ENCODE measurements at regions not wholly inside any gene's neighbourhood (a gene's known extent, or its start where the extent isn't known, plus 50 kb on each side); places are given as distances from the start of the nearest gene placed in this dataset.

DNA sequence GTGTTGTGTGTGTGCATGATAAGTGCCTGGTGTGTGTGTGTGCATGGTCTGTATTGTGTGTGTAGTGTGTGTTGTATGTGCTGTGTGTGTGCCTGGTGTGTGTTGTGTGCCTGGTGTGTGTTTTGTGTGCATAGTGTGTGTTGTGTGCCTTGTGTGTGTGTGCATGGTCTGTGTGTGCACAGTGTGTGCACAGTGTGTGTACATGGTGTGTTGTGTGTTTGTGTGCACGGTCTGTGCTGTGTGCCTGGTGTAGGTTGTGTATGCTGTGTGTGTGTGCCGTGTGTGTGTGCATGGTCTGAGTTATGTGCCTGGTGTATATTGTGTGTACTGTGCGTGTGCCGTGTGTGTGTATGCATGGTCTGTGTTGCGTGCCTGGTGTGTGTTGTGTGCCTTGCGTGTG lies 403.0 kb upstream of the RNF32 start:
- Histone ChIP-seq H3K27me3 (no peaks in the 10 kb centered on the region), H3K36me3 (no peaks in the 10 kb centered on the region), H3K4me1 (no peaks in the 10 kb centered on the region), H3K9me3 (no peaks in the 10 kb centered on the region), H3K27ac (no peak overlapping the region), H3K4me3 (no peak overlapping the region)
- 97 to 100% methylated on average over 5 to 6 of the region's 6 CpGs for WGBS, 2 donors
- TF ChIP-seq, protein P1, sequence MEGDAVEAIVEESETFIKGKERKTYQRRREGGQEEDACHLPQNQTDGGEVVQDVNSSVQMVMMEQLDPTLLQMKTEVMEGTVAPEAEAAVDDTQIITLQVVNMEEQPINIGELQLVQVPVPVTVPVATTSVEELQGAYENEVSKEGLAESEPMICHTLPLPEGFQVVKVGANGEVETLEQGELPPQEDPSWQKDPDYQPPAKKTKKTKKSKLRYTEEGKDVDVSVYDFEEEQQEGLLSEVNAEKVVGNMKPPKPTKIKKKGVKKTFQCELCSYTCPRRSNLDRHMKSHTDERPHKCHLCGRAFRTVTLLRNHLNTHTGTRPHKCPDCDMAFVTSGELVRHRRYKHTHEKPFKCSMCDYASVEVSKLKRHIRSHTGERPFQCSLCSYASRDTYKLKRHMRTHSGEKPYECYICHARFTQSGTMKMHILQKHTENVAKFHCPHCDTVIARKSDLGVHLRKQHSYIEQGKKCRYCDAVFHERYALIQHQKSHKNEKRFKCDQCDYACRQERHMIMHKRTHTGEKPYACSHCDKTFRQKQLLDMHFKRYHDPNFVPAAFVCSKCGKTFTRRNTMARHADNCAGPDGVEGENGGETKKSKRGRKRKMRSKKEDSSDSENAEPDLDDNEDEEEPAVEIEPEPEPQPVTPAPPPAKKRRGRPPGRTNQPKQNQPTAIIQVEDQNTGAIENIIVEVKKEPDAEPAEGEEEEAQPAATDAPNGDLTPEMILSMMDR (IDR thresholded peaks at IDR 0.05), result no peak
- no peak for TF ChIP-seq POLR2A (IDR thresholded peaks at IDR 0.05)
- TF ChIP-seq POLR2AphosphoS5 (IDR thresholded peaks at IDR 0.05), result no peak
- TF ChIP-seq EP300 (IDR thresholded peaks at IDR 0.05), result no peak
- ATAC-seq (ENCODE audit: low FRiP score in 2 of 2), result peak; percentile 8 to 15
- no peak for DNase-seq

DNA sequence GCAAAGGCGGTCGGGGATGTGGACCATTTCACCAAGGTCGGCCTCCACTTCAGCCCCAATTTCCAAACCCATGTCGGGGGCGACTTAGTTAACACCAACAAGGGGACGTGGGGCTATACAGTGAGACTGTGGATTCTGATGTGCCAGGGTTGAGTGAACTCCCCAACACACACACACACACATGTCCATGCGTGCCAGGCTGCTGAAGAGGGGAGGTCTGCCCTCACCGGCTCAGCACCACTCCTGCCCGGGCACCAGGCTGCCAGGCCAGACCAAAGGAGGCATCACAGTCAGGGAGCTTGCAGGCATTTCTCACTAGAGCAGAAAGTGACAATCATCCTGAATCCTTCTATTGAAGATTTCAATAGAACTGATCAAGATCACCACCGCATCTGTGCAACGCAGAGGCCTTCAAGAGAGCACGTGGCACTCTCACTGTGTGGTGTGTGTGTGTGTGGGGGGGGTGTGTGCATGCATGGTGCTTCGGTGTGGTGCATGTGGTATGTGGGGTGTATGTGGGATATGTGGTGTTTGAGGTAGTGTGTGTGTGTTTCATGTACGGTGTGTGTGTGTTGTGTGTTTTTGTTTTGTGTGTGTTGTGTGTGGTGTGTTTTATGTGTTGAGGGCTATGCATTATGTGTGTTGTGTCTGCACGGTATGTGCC lies 403.5 kb upstream of the RNF32 start:
- Histone ChIP-seq H3K9me3 (no peaks in the 10 kb centered on the region), H3K36me3 (no peaks in the 10 kb centered on the region), H3K4me1 (no peaks in the 10 kb centered on the region), H3K4me3 (no peak overlapping the region), H3K27me3 (no peaks in the 10 kb centered on the region), H3K27ac (no peak overlapping the region)
- WGBS, 2 donors, result 92 to 94% methylated on average over 13 to 15 of the region's 15 CpGs
- TF ChIP-seq POLR2A (IDR thresholded peaks at IDR 0.05) (no peak), POLR2AphosphoS5 (IDR thresholded peaks at IDR 0.05) (no peak), EP300 (IDR thresholded peaks at IDR 0.05) (no peak)
- TF ChIP-seq, protein P1 (IDR thresholded peaks at IDR 0.05), result no peak
- ATAC-seq (ENCODE audit: low FRiP score in 2 of 2), result no peak
- DNase-seq, result no peak

DNA sequence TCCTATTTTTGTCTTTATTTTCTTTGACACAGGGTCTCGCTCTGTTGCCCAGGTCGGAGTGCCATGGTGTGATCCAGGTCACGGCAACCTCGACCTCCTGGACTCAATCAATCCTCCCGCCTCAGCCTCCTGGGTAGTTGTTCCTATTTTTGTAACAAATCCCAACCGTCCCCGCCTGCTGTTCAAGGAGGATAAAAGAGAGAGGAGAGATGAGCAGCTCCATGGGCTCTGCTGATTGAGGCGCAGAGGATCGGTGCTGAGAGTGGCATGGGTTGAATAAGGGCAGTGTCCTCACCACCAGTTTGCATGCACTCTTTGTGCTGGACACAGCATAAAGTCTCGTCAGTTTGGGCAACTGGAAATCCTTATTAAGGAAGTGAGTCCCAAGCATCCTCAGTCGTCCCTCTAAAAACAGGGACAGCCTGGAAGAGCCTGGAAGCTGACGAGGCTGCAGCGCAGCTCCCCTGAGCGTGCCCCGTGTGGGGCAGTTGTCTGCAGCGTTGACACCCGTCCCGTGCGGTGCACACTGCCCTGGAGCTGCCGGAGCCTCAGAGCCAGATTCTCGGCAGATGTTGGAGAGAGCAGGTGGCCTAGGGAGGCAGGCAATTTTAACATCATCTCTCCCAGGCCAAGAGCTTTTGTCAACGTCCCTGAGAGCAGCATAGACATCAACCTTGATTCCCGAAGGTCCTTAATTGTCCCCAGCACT lies 404.2 kb upstream of the RNF32 start:
- H3K4me3 ChIP-seq, result no peak overlapping the region
- no peaks in the 10 kb centered on the region for H3K36me3 ChIP-seq
- DNase-seq (no peak), ATAC-seq (ENCODE audit: low FRiP score in 2 of 2) (no peak)
- WGBS, 2 donors, result 84 to 88% methylated on average over 19 to 23 of the region's 23 CpGs
- H3K4me1 ChIP-seq, result no peaks in the 10 kb centered on the region
- no peaks in the 10 kb centered on the region for H3K9me3 ChIP-seq
- TF ChIP-seq, protein P1 (IDR thresholded peaks at IDR 0.05), result no peak
- TF ChIP-seq POLR2A (IDR thresholded peaks at IDR 0.05) (no peak), EP300 (IDR thresholded peaks at IDR 0.05) (no peak), POLR2AphosphoS5 (IDR thresholded peaks at IDR 0.05) (no peak)
- H3K27ac ChIP-seq, result no peak overlapping the region
- H3K27me3 ChIP-seq, result no peaks in the 10 kb centered on the region

DNA sequence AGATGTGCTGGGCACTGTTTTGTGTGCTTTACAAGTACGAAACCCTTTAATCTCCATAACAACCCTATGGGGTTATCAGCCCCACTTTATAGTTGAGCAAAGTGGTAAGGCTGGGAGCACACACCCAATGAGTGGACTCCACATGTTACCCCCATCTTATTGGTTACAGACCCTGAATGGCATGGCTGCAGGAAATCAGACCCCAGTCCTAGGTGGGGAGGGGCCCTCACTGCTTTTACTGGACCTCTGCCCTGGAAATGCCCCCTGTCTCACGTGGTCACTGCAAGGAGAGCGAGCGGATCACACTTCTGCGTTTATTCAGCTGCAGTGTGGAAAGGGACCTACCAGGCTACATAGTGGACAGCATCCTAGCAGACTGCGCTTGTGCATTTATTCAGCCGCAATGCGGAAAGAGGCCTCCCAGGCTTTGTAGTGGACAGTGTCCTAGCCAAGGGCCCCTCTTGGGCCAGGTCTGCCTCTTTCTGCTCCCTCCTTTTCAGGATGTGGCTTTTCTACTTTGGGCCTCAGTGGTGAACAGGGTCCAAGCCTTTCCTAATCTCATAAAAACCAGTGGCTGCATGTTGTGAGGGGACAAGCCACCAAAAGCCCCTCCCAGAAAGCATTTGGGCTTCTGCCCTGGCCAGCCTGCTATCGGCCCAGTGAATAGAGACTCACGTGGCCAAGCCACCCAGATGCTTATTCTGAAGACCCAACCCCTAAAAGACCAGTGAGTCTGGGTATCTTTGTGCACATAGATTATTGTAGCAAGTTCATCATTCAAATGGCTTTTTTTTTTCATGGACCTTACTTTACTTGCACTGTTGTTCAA lies 405.7 kb upstream of the RNF32 start:
- no peaks in the 10 kb centered on the region for H3K27me3 ChIP-seq
- 76 to 89% methylated on average over 9 to 10 of the region's 10 CpGs for WGBS, 2 donors
- H3K4me3 ChIP-seq, result no peak overlapping the region
- no peaks in the 10 kb centered on the region for H3K9me3 ChIP-seq
- no peaks in the 10 kb centered on the region for H3K36me3 ChIP-seq
- ATAC-seq (ENCODE audit: low FRiP score in 2 of 2) (no peak), DNase-seq (no peak)
- no peak overlapping the region for H3K27ac ChIP-seq
- no peaks in the 10 kb centered on the region for H3K4me1 ChIP-seq
- TF ChIP-seq, protein P1 (IDR thresholded peaks at IDR 0.05), result no peak
- TF ChIP-seq EP300 (IDR thresholded peaks at IDR 0.05) (no peak), POLR2A (IDR thresholded peaks at IDR 0.05) (no peak), POLR2AphosphoS5 (IDR thresholded peaks at IDR 0.05) (no peak)

Measured in upper lobe of left lung (tissue), 6 donors.